Activated CD4-positive, alpha-beta T cell treated with anti-CD3 and anti-CD28 coated beads, Interleukin-2, amount 50 U/mL, for 4 hours (primary cell): ENCODE measurements at regions not wholly inside any gene's neighbourhood (a gene's known extent, or its start where the extent isn't known, plus 50 kb on each side); places are given as distances from the start of the nearest gene placed in this dataset.
"Not testable (repeated sequence)": the region's sequence is repeated elsewhere in the genome, so short reads cannot be mapped to it uniquely, and the experiment has no call there.

Source experiments
- DNase-seq, 2 experiments: peaks; one replicate each; pipeline ENCODE4 v3.0.0-alpha.2; 2020

GRCh38 chr10:64635906-64636305 is 1114.7 kb downstream of the REEP3 start:
- DNase-seq: no peak

DNA sequence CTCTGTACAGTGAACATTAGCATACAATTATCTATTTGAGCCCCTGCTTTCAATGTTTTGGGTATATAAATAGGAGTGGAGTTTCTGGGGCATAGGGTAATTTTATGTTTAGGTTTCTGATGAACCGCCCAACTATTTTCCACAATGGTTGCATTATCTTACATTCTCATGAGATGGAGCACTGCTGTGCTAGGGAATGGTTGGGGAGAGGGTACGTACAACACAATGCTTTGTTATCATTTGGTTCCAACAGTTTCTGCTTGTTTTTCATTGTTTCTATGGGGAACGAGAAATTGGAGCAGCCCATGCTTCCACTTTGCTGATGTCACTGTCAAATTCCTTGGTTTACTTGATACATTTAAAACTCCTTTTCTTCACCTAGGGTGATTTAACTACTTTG is 1115.3 kb downstream of the REEP3 start:
- no peak for DNase-seq

- no peak for DNase-seq
Measured at GRCh38 chr10:64637939-64638338, 1116.7 kb downstream of the REEP3 start.

GRCh38 chr10:64648915-64649314 is 1127.7 kb downstream of the REEP3 start:
- no peak for DNase-seq

GRCh38 chr10:64658528-64658927 is 1137.3 kb downstream of the REEP3 start:
- no peak for DNase-seq

DNA sequence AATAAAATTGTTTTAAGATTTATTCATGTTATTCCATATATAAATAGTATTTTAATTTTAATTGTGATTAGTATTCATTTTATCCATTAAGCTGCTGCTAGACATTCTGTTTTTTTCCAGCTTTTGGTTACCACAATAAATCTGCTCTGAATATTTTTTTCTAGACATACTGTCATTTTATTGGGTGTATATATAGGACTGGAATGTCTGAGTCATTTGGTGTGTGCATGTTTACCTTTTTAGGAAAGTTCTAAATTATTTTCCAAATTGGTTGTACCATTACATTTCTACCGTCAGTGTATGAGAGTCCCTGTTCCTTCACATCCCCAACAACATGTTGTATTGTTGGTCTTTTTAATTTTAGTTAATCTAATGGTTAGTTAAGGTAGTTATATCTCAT is 1138.1 kb downstream of the REEP3 start:
- DNase-seq: no peak

GRCh38 chr10:64682043-64682442 is 1160.8 kb downstream of the REEP3 start:
- DNase-seq: no peak

DNA sequence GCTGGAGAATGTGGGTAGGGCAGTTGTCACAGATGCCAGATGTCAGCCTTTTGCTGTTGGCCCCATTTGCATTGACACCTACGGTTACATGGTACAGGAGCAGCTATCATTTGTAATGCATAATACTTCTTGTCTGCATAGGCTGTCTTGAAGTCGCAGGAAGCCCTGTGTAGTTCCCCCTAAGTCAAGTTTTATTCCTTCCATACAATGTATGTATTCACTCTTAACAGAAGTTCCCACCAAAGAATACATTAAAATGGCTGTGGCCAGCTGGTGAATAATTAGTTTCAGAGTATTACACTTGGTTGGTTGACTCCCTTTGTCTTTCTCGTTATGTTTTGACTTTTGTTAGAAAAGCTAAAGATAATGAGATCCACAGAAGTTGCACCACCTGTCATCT is 1169.0 kb downstream of the REEP3 start:
- DNase-seq: no peak

DNA sequence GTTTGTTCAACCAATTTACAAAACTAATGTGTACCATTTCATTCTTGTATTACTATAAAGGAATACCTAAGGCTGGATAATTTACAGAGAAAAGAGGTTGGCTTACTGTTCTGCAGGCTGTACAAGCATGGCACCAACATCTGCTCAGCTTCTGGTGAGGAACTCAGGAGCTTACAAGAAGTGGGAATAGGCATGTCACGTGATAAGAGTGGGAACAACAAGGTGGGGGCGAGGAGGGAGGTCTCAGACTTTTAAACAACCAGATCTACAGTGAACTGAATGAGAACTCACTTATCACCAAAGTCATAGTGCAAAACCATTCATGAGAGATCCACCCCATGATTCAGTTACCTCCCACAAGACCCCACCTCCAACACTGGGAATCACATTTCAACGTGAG is 1178.0 kb downstream of the REEP3 start:
- DNase-seq: no peak

DNA sequence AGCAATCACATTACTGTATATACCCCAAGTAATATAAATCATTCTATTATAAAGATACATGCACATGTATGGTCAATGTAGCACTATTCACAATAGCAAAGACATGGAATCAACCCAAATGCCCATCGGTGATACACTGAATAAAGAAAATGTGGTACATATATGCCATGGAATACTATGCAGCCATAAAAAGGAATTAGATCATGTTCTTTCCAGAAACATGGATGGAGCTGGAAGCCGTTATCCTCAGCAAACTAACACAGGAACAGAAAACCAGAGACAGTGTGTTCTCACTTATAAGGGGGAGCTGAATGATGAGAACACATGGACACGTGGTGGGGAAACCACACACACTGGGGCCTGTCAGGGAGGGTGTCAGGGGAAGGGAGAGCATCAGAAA is 1180.9 kb downstream of the REEP3 start:
- DNase-seq: not testable (repeated sequence)

GRCh38 chr10:64708884-64709681 is 1187.9 kb downstream of the REEP3 start:
- no peak for DNase-seq

DNA sequence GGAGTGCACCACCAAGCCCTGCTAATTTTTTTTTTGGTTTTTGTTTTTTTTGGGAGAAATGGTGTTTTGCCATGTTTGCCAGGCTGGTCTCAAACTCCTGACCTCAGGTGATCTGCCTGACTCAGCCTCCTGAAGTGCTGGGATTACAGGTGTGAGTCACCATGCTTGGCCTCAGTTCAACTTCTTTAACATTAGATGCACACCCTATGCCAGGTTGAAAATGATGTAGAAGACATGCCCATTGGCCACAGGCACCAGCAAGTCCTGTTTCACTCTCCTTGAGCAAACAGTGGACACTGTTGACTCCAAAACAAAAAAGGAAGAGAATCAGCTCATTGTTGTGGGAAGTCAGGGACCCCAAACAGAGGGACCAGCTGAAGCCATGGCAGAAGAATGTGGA is 1205.3 kb downstream of the REEP3 start:
- DNase-seq: no peak

DNA sequence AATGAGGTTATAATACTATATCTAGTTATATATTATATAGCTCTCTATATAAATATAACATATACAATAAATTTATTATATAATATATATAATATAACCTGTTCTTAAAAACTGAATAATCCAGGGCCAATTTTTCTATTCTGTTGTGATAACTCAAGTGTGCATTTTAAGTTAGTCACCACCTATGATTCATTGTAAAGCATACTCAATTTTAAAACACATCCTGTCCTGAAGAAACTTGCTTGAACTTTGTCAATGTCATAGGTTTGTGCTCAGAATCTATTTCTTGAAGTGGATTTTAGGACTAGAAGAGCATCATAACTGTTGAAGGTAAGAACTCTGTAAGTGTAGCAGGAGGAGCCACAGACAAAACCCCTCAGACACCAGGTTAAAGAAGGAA is 1209.8 kb downstream of the REEP3 start:
- DNase-seq: no peak

DNA sequence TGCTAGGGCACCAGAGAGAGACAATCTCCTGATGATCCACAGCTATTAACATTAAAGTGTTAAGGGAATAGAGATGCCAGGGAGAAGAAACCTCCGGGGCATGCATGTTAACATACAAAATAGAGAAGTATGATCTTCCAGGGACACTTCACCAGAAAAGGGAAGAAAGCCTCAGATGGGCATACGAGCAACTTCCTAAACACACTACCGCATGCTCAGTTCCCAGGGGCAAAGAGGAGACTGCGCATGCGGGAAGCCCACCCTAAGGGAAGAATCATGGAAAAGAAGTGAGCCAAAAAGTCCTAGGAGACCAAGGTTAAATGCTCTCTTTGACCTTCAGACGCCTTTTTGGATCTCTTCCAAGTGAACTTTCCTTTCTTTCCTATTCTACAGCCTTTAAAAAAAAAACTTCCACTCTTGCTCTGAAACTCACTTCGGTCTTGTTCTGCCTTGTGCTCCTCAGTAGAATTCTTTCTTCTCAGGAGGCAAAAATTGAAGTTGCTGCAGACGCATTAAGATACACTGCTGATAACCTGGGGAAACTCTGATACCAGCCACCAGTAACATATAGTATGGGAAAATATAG is 1211.3 kb downstream of the REEP3 start:
- no peak for DNase-seq

DNA sequence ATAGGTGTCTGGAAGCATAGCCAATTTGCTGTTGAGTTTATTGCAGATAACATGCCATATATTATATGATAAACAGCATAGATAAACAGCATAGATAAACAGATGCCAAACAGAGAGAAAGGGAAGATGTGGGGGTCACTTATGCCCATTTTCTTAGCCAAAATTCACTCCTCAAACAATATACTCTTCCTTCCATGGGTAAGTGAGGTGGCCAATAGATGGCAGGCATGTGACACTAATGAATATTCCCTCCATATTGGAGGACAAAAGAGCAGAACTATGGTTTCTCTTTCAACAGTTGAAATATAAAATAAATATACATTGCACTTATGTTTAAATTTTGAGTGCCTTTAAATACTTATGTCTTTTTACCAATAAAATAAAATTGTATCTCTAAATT is 1212.8 kb downstream of the REEP3 start:
- DNase-seq: no peak

GRCh38 chr10:64738462-64738861 is 1217.3 kb downstream of the REEP3 start:
- no peak for DNase-seq

DNA sequence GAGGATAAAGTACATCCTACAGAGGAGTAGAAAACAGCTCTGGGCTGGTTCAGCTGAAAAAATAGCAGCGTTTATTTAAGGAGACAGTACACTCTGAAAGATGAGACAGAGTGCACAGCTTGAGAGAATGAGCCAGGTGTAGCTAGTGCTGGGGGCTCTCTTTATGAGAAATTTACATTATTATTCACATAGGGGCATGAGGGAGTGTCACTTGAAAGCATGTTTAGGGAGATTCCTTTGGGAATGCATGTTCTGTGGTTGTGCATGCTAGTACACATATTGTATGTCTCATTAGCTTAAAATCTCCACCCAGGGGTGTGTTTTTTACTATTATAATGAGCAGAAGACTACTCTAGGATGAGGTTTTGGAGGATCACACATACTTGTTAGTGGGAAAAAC is 1224.4 kb downstream of the REEP3 start:
- DNase-seq: no peak

DNA sequence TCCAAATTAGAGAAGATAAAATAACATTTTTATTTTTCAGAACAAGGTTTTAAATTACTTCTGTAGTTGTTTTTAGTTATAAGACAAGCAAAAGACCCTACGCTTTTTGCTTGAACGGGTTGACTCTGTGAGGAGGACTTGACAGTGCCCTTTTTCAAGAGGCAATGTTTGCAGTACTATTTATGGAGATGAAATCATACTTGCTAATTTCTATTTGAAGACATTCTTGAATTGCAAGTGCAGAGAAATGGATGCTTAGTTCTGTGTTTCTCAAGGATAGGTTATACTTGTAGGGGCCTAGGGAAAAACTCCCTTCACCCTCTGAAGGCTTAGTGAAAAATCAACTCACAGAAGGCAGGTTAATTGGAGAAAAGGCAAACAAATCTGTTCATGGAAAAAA is 1229.5 kb downstream of the REEP3 start:
- no peak for DNase-seq

- DNase-seq: no peak
Measured at GRCh38 chr10:64753516-64753915, 1232.3 kb downstream of the REEP3 start.

GRCh38 chr10:64760371-64760770 is 1239.2 kb downstream of the REEP3 start:
- no peak for DNase-seq

- no peak for DNase-seq
Measured at GRCh38 chr10:64762861-64763260, 1241.7 kb downstream of the REEP3 start.

- DNase-seq: no peak
Measured at GRCh38 chr10:64765498-64765897, 1244.3 kb downstream of the REEP3 start.

DNA sequence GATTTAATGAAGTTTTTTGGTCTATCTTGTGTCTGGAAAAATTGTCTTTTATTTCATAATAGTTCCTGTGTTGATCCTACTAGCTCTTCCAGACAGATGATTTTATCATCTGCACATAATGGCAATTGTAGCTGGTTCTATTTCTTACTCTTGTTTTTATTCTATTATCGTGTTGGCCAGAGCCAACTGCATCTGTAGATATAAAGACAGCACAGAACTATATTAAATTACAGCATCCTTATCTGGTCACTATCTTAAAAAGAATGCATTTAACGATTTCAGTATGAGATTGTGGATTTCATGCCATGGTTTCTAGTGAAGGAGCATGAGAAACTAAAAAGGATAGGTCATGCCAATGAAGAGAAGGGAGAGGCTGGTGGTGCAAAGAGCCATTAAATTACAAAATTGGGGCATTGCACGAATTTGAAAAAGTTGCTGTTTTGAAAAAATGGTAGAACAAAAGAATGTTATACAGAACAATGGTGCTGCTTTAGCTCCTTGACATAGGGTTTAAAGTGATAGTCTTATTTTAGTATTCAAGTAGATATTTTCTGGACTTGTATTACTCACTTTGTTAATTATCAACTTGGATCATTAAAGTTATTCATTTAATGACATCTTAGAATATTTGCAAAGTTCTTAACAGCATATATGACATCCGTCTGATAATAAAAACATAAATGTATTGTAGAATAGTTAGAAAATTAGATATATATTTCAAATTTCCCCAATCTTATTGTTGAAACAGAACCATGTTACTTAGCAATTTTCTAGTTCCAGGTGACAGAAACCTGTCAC is 1250.3 kb downstream of the REEP3 start:
- DNase-seq: no peak

DNA sequence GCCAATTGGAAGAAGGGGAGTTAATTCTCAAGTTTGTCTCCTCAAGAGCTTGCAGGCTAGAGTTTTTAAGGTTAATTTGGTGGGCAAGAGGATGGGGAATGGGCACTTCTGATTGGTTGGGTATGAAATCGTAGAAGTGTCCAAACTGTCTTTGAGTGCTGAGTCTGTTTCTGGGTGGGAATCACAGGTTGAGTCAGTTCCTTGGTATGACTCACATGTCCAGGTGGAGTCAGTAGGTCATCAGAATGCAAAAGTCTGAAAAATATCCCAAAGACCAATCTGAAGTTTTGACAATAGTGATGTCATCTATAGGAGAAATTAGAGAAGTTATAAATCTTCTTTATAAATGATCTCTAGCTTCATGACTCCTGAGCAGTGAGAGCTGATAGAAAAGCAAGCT is 1252.2 kb downstream of the REEP3 start:
- no peak for DNase-seq
